Activated naive CD4-positive, alpha-beta T cell treated with anti-CD3 and anti-CD28 coated beads for 36 hours (primary cell): ENCODE measurements at regions not wholly inside any gene's neighbourhood (a gene's known extent, or its start where the extent isn't known, plus 50 kb on each side); places are given as distances from the start of the nearest gene placed in this dataset.

Experiments
- CTCF ChIA-PET: fragments of 350-600 bp; sonication (Branson Sonifier 250); formaldehyde crosslinking; loops from one replicate; lab custom pipeline; 2021; ENCODE audit warnings: antibody characterized with exemption; lab: Charles Lee
- DNase-seq: peaks from one replicate; pipeline ENCODE4 v3.0.0-alpha.2; 2020
- H3K27ac Mint-ChIP-seq: one replicate; pipeline ENCODE4 v1.8.0; 2021; ENCODE audit warnings: mild to moderate bottlenecking, mixed read lengths
- H3K27me3 Mint-ChIP-seq: one replicate; pipeline ENCODE4 v1.8.0; 2021; ENCODE audit warnings: low read depth, mixed read lengths
- H3K36me3 Mint-ChIP-seq: one replicate; pipeline ENCODE4 v1.8.0; 2021; ENCODE audit warnings: low read depth, mixed read lengths
- H3K4me1 Mint-ChIP-seq: one replicate; pipeline ENCODE4 v1.8.0; 2021; ENCODE audit warnings: low read depth, mixed read lengths
- H3K4me3 Mint-ChIP-seq: one replicate; pipeline ENCODE4 v1.8.0; 2021; ENCODE audit warnings: mild to moderate bottlenecking, moderate library complexity, mixed read lengths
- H3K9me3 Mint-ChIP-seq: one replicate; pipeline ENCODE4 v1.8.0; 2021; ENCODE audit warnings: mixed read lengths
- intact Hi-C: fragments of 100-400 bp; cut with micrococcal nuclease; formaldehyde crosslinking; loops from one replicate; pipeline ENCODE4 v1.15.1; 2023

GRCh38 chr14:46248001-46248630 is 403.5 kb downstream of the RPL10L start:
- DNase-seq = no peak
- Mint-ChIP-seq H3K4me1 (no peaks in the 10 kb centered on the region), H3K27ac (no peak overlapping the region), H3K27me3 (no peaks in the 10 kb centered on the region), H3K36me3 (no peaks in the 10 kb centered on the region), H3K4me3 (no peak overlapping the region), H3K9me3 (no peaks in the 10 kb centered on the region)
- intact Hi-C loops = no loop called here
- CTCF ChIA-PET = no interaction called here

- CTCF ChIA-PET = no interaction called here
- no peak for DNase-seq
- H3K27me3 Mint-ChIP-seq = no peaks in the 10 kb centered on the region
- no peak overlapping the region for H3K27ac Mint-ChIP-seq
- H3K9me3 Mint-ChIP-seq = peaks cover 3% of the 10 kb centered on the region
- intact Hi-C loops = no loop called here
- H3K36me3 Mint-ChIP-seq = no peaks in the 10 kb centered on the region
- H3K4me3 Mint-ChIP-seq = no peak overlapping the region
- no peaks in the 10 kb centered on the region for H3K4me1 Mint-ChIP-seq
Observed at GRCh38 chr14:46245276-46245675, 406.3 kb downstream of the RPL10L start.

- intact Hi-C loops = no loop called here
- no peak for DNase-seq
- Mint-ChIP-seq H3K27ac (no peak overlapping the region), H3K4me1 (no peaks in the 10 kb centered on the region), H3K27me3 (no peaks in the 10 kb centered on the region), H3K9me3 (peaks cover 8% of the 10 kb centered on the region), H3K36me3 (no peaks in the 10 kb centered on the region), H3K4me3 (no peak overlapping the region)
- CTCF ChIA-PET = no interaction called here
Observed at GRCh38 chr14:46233786-46234185, 417.8 kb downstream of the RPL10L start.

GRCh38 chr14:46230540-46230939 is 421.0 kb downstream of the RPL10L start:
- Mint-ChIP-seq H3K36me3 (no peaks in the 10 kb centered on the region), H3K27ac (no peak overlapping the region), H3K27me3 (no peaks in the 10 kb centered on the region), H3K4me1 (no peaks in the 10 kb centered on the region), H3K9me3 (peaks cover 13% of the 10 kb centered on the region), H3K4me3 (no peak overlapping the region)
- intact Hi-C loops = no loop called here
- no peak for DNase-seq
- CTCF ChIA-PET = no interaction called here

GRCh38 chr14:46215801-46216200 is 435.8 kb downstream of the RPL10L start:
- H3K9me3 Mint-ChIP-seq = peaks cover 3% of the 10 kb centered on the region
- CTCF ChIA-PET = no interaction called here
- no peak for DNase-seq
- H3K4me3 Mint-ChIP-seq = no peak overlapping the region
- intact Hi-C loops = no loop called here
- H3K4me1 Mint-ChIP-seq = no peaks in the 10 kb centered on the region
- no peak overlapping the region for H3K27ac Mint-ChIP-seq
- no peaks in the 10 kb centered on the region for H3K27me3 Mint-ChIP-seq
- no peaks in the 10 kb centered on the region for H3K36me3 Mint-ChIP-seq

- CTCF ChIA-PET = no interaction called here
Observed at GRCh38 chr14:46198676-46199075, 452.9 kb downstream of the RPL10L start.

GRCh38 chr14:46197856-46198255 is 453.7 kb downstream of the RPL10L start:
- Mint-ChIP-seq H3K27me3 (no peaks in the 10 kb centered on the region), H3K9me3 (peaks cover 5% of the 10 kb centered on the region), H3K36me3 (no peaks in the 10 kb centered on the region), H3K4me1 (no peaks in the 10 kb centered on the region), H3K4me3 (no peak overlapping the region), H3K27ac (no peak overlapping the region)
- intact Hi-C loops = no loop called here
- no peak for DNase-seq
- CTCF ChIA-PET = no interaction called here

More at GRCh38 chr14:46198676-46199075, 452.9 kb downstream of the RPL10L start:
- Mint-ChIP-seq H3K9me3 (peaks cover 5% of the 10 kb centered on the region), H3K4me1 (no peaks in the 10 kb centered on the region), H3K36me3 (no peaks in the 10 kb centered on the region), H3K27me3 (no peaks in the 10 kb centered on the region), H3K27ac (no peak overlapping the region), H3K4me3 (no peak overlapping the region)
- DNase-seq = no peak
- intact Hi-C loops = no loop called here
